PC-3 (cell line): ENCODE measurements at regions not wholly inside any gene's neighbourhood (a gene's known extent, or its start where the extent isn't known, plus 50 kb on each side); places are given as distances from the start of the nearest gene placed in this dataset.

ENCODE experiments used
- ATAC-seq: fragments of 200-7000 bp; cut with Tn5 transposase; 2 replicates; pipeline ENCODE4 v1.9.1; 2020; ENCODE audit warnings: mild to moderate bottlenecking, moderate library complexity
- BruUV-seq: library from RNA; stranded (reverse); fragments of 400-500 nt; replicated peaks from 2 replicates; lab custom pipeline; 2021; lab: Mats Ljungman, UMichigan
- CTCF ChIA-PET: fragments of 300-600 bp; sonication (Branson Sonifier 250); formaldehyde crosslinking; loops from one replicate; lab custom pipeline; 2022; ENCODE audit warnings: antibody characterized with exemption; lab: Charles Lee
- POLR2A ChIA-PET: fragments of 300-600 bp; sonication (Branson Sonifier 250); formaldehyde crosslinking; loops from one replicate; lab custom pipeline; 2022; ENCODE audit warnings: antibody characterized with exemption; ENCODE audit not compliant: unreplicated experiment; lab: Charles Lee
- DNase-seq: peaks from one replicate; pipeline ENCODE4 v3.0.0-alpha.2; 2015
- H2AFZ ChIP-seq: fragments of 300-600 bp; sonication (generic); 2 replicates; pipeline ENCODE4 v1.6.0; 2016; ENCODE audit warnings: antibody characterized with exemption, low read length
- H3F3A ChIP-seq: fragments of 300-600 bp; sonication (generic); one replicate; pipeline ENCODE4 v1.6.0; 2017; ENCODE audit warnings: antibody characterized with exemption, low read length, control low read depth, mild to moderate bottlenecking; ENCODE audit not compliant: unreplicated experiment
- H3K27ac ChIP-seq: fragments of 300-600 bp; sonication (generic); 2 replicates; pipeline ENCODE4 v1.5.1; 2016; ENCODE audit warnings: mild to moderate bottlenecking, low read length
- H3K27me3 ChIP-seq: fragments of 300-600 bp; sonication (generic); 2 replicates; pipeline ENCODE4 v1.6.1; 2016; ENCODE audit warnings: low read length, mixed read lengths
- H3K36me3 ChIP-seq: fragments of 300-600 bp; sonication (generic); 2 replicates; pipeline ENCODE4 v1.6.1; 2016; ENCODE audit warnings: low read depth, mixed run types, low read length, mixed read lengths
- H3K4me1 ChIP-seq: fragments of 300-600 bp; sonication (generic); 2 replicates; pipeline ENCODE4 v1.5.1; 2016; ENCODE audit warnings: low read length; ENCODE audit not compliant: insufficient read depth
- H3K4me2 ChIP-seq: fragments of 300-600 bp; sonication (generic); 2 replicates; pipeline ENCODE4 v1.6.0; 2016; ENCODE audit warnings: low read length
- H3K4me3 ChIP-seq: fragments of 300-600 bp; sonication (generic); 2 replicates; pipeline ENCODE4 v1.5.1; 2016; ENCODE audit warnings: mild to moderate bottlenecking, low read length, mixed read lengths
- H3K79me2 ChIP-seq: fragments of 300-600 bp; sonication (generic); 2 replicates; pipeline ENCODE4 v1.6.1; 2017; ENCODE audit warnings: low read length, mixed read lengths
- H3K9ac ChIP-seq: fragments of 300-600 bp; sonication (generic); 2 replicates; pipeline ENCODE4 v1.6.0; 2016; ENCODE audit warnings: mild to moderate bottlenecking, low read length
- H3K9me2 ChIP-seq: fragments of 300-600 bp; sonication (generic); replicated peaks from 2 replicates; pipeline ENCODE4 v1.6.1; 2016; ENCODE audit warnings: mixed run types, low read length, mixed read lengths
- H3K9me3 ChIP-seq: fragments of 300-600 bp; sonication (generic); 2 replicates; pipeline ENCODE4 v1.6.1; 2016; ENCODE audit warnings: low read length, mixed read lengths
- H4K20me1 ChIP-seq: fragments of 300-600 bp; sonication (generic); 2 replicates; pipeline ENCODE4 v1.6.1; 2016; ENCODE audit warnings: low read length, mixed read lengths
- EZH2 ChIP-seq: fragments of 300-600 bp; sonication (generic); IDR thresholded peaks from one replicate; pipeline ENCODE4 v1.6.1; 2017; ENCODE audit warnings: antibody characterized with exemption, mild to moderate bottlenecking, low read length; ENCODE audit not compliant: unreplicated experiment
- EZH2phosphoT487 ChIP-seq: fragments of 300-600 bp; sonication (generic); IDR thresholded peaks from 2 replicates; pipeline ENCODE4 v1.6.1; 2018; ENCODE audit warnings: mild to moderate bottlenecking, antibody characterized with exemption, low read length, borderline replicate concordance
- intact Hi-C: fragments of 100-400 bp; cut with micrococcal nuclease; formaldehyde crosslinking; loops from 2 replicates; pipeline ENCODE4 v1.9.0; 2023
- TF ChIP-seq, protein P1 (sequence below): fragments of 300-600 bp; sonication (generic); conservative IDR thresholded peaks from 2 replicates; pipeline ENCODE4 v1.5.1; 2017; ENCODE audit warnings: antibody characterized with exemption, low read depth, mild to moderate bottlenecking, low read length

DNA sequence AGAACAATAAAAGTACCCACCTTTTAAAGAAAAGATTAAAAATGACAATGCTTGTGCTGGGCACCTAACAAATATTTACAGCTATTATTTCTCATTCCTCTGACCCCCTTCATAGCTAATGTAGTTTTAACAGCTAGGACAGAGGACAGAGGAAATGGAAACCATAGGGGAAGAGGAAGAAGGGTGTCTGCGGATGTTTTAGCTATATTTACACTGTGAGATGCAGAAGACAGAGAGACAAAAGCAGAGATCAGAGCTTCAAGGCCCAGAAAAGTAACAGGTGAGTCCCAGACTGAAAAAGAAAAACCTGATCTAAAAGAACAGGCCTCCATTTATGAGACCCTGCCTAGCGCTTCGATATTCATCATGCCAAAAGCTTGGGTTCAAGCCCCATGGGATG, 72.0 kb downstream of the ZNF281 start:
- POLR2A ChIA-PET = no interaction called here
- H3K79me2 ChIP-seq = no peaks in the 10 kb centered on the region
- no peaks in the 10 kb centered on the region for H3K36me3 ChIP-seq
- TF ChIP-seq EZH2 = no peak
- no peaks in the 10 kb centered on the region for H3K9me3 ChIP-seq
- no peak overlapping the region for H3K9ac ChIP-seq
- H3K27me3 ChIP-seq = no peaks in the 10 kb centered on the region
- no peaks in the 10 kb centered on the region for H3K9me2 ChIP-seq
- no peaks in the 10 kb centered on the region for H3F3A ChIP-seq
- no TSS peak for BruUV-seq
- CTCF ChIA-PET = no interaction called here
- intact Hi-C loops = no loop called here
- ATAC-seq = no peak
- no peak overlapping the region for H3K4me2 ChIP-seq
- peaks cover 43% of the 10 kb centered on the region for H3K4me1 ChIP-seq
- no peak overlapping the region for H2AFZ ChIP-seq
- H3K27ac ChIP-seq = no peak overlapping the region
- no peak for DNase-seq
- H3K4me3 ChIP-seq = no peak overlapping the region
- H4K20me1 ChIP-seq = no peaks in the 10 kb centered on the region

DNA sequence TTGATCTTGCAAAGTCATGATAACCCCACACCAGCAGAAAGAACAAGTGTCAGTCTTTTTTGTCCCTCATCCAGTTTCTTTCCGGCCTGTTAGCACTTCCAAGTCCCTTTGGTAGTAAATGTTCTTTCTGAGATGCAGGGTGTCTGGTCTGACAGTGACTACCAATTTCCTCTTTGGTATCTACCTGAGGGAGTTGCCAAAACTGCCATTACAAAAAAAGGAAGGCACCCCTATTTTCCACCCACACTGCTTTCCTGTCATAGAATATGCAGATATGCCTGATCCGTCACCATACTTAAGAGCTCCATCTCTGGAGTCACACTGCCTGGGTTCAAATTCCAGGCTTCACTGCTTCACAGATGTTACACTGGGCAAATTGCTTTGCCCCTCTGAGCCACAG, 72.4 kb downstream of the ZNF281 start:
- Histone ChIP-seq H3K4me2 (no peak overlapping the region), H2AFZ (0 out of 2 replicates have a peak overlapping the region, but pooled peaks have one; percentile 0), H3K4me3 (no peak overlapping the region), H4K20me1 (no peaks in the 10 kb centered on the region), H3K4me1 (peaks cover 39% of the 10 kb centered on the region), H3K9ac (no peak overlapping the region), H3K27ac (no peak overlapping the region), H3K36me3 (no peaks in the 10 kb centered on the region), H3K27me3 (no peaks in the 10 kb centered on the region), H3K9me3 (no peaks in the 10 kb centered on the region), H3K79me2 (no peaks in the 10 kb centered on the region), H3F3A (no peaks in the 10 kb centered on the region), H3K9me2 (no peaks in the 10 kb centered on the region)
- no TSS peak for BruUV-seq
- intact Hi-C loops = no loop called here
- DNase-seq (no peak), ATAC-seq (no peak)
- CTCF ChIA-PET = no interaction called here
- TF ChIP-seq EZH2phosphoT487 (no peak), EZH2 (no peak)
- TF ChIP-seq, protein P1, sequence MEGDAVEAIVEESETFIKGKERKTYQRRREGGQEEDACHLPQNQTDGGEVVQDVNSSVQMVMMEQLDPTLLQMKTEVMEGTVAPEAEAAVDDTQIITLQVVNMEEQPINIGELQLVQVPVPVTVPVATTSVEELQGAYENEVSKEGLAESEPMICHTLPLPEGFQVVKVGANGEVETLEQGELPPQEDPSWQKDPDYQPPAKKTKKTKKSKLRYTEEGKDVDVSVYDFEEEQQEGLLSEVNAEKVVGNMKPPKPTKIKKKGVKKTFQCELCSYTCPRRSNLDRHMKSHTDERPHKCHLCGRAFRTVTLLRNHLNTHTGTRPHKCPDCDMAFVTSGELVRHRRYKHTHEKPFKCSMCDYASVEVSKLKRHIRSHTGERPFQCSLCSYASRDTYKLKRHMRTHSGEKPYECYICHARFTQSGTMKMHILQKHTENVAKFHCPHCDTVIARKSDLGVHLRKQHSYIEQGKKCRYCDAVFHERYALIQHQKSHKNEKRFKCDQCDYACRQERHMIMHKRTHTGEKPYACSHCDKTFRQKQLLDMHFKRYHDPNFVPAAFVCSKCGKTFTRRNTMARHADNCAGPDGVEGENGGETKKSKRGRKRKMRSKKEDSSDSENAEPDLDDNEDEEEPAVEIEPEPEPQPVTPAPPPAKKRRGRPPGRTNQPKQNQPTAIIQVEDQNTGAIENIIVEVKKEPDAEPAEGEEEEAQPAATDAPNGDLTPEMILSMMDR = no peak
- POLR2A ChIA-PET = no interaction called here

DNA sequence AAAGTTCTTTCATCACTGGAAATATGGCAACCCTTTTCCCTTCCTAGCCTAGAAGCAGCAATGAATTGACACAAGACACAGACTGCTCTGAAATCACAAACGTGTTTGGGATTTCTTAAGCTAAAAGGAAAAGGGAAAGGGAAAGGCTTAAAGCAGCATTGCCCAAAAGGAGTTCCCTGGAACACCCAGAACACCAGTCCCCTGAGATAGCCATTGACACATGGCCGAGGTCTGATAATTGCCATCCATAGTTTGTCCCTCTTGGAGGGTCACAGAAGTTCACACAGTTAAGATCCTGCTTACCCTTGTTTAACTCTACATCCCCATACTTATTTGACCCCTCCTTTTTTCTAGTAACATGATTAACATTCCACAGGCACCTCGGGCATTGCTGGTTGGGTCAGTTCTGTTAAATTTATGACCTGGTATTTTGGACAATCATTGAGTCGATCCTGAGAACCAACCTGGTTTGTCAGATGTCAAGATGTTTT, 72.9 kb downstream of the ZNF281 start:
- H3K9me2 ChIP-seq = no peaks in the 10 kb centered on the region
- ATAC-seq = peak; percentile 8; the same call in 1 of the 2 replicates

More for the DNA sequence above, 72.9 kb downstream of the ZNF281 start:
- Histone ChIP-seq H2AFZ (0 out of 2 replicates have a peak overlapping the region, but pooled peaks have one; percentile 0), H4K20me1 (no peaks in the 10 kb centered on the region), H3K9me3 (no peaks in the 10 kb centered on the region), H3K4me2 (peak overlapping the region; percentile 36), H3K27me3 (no peaks in the 10 kb centered on the region), H3K4me3 (no peak overlapping the region; the same call in 1 of the 2 replicates), H3K79me2 (no peaks in the 10 kb centered on the region), H3F3A (no peaks in the 10 kb centered on the region), H3K36me3 (no peaks in the 10 kb centered on the region), H3K27ac (peak overlapping the region; percentile 39), H3K9ac (peak overlapping the region; percentile 1; the same call in 1 of the 2 replicates), H3K4me1 (peaks cover 34% of the 10 kb centered on the region)
- TF ChIP-seq, protein P1 = no peak
- no peak for TF ChIP-seq EZH2phosphoT487
- TF ChIP-seq EZH2 = no peak
- CTCF ChIA-PET = no interaction called here
- intact Hi-C loops = loop anchor here (1.0 kb wide), 2 partner anchors 42 to 146 kb away; no protein-coding TSS in a partner anchor
- POLR2A ChIA-PET = interaction anchor here (0.6 kb wide), 1 partner anchor 146 kb away, joined by 4 read pairs; no protein-coding TSS in a partner anchor
- DNase-seq = peak; percentile 60
- no TSS peak for BruUV-seq
